OCI-M2 (cell line): ENCODE measurements at regions not wholly inside any gene's neighbourhood (a gene's known extent, or its start where the extent isn't known, plus 50 kb on each side); places are given as distances from the start of the nearest gene placed in this dataset.

Experiments used
- DNase-seq: peaks from one replicate; lab custom pipeline; 2025; ENCODE audit not compliant: unreplicated experiment; lab: John Stamatoyannopoulos, UW

- no peak for DNase-seq
These were observed 200.1 kb upstream of the KBTBD8 start for GRCh38 chr3:66797889-66798560.

GRCh38 chr3:66800941-66801545, 197.1 kb upstream of the KBTBD8 start:
- no peak for DNase-seq

GRCh38 chr3:66803206-66803605, 194.9 kb upstream of the KBTBD8 start:
- DNase-seq, result no peak

- DNase-seq, result no peak
These were observed 194.1 kb upstream of the KBTBD8 start for GRCh38 chr3:66803721-66804695.

GRCh38 chr3:66808891-66809594, 189.1 kb upstream of the KBTBD8 start:
- no peak for DNase-seq

GRCh38 chr3:66809595-66809958, 188.5 kb upstream of the KBTBD8 start:
- DNase-seq, result no peak

GRCh38 chr3:66812136-66812535, 186.0 kb upstream of the KBTBD8 start:
- no peak for DNase-seq

- no peak for DNase-seq
These were observed 185.4 kb upstream of the KBTBD8 start for GRCh38 chr3:66812741-66813140.

GRCh38 chr3:66816090-66816761, 181.9 kb upstream of the KBTBD8 start:
- peak; percentile 17 for DNase-seq

- no peak for DNase-seq
These were observed 180.1 kb upstream of the KBTBD8 start for GRCh38 chr3:66817951-66818557.

- DNase-seq, result no peak
These were observed 178.1 kb upstream of the KBTBD8 start for GRCh38 chr3:66819993-66820501.

GRCh38 chr3:66822186-66823008, 175.7 kb upstream of the KBTBD8 start:
- DNase-seq, result no peak

GRCh38 chr3:66823009-66823397, 175.1 kb upstream of the KBTBD8 start:
- no peak for DNase-seq

- no peak for DNase-seq
These were observed 174.6 kb upstream of the KBTBD8 start for GRCh38 chr3:66823532-66823931.

- DNase-seq, result no peak
These were observed 172.7 kb upstream of the KBTBD8 start for GRCh38 chr3:66825375-66825774.

GRCh38 chr3:66827726-66828125, 170.4 kb upstream of the KBTBD8 start:
- DNase-seq, result no peak

GRCh38 chr3:66828303-66828702, 169.8 kb upstream of the KBTBD8 start:
- DNase-seq, result no peak

GRCh38 chr3:66830301-66830700, 167.8 kb upstream of the KBTBD8 start:
- DNase-seq, result no peak

- DNase-seq, result no peak
These were observed 166.2 kb upstream of the KBTBD8 start for GRCh38 chr3:66831931-66832330.
